B cell (primary cell): ENCODE measurements at regions not wholly inside any gene's neighbourhood (a gene's known extent, or its start where the extent isn't known, plus 50 kb on each side); places are given as distances from the start of the nearest gene placed in this dataset.

Experiments
- ATAC-seq: fragments of 200-7000 bp; cut with Tn5 transposase; one replicate; pipeline ENCODE4 v1.10.0; 2021; ENCODE audit warnings: low read depth, mild to moderate bottlenecking, moderate number of reproducible peaks, moderate library complexity
- CTCF ChIA-PET: fragments of 350-600 bp; sonication (Branson Sonifier 250); formaldehyde crosslinking; loops from one replicate; lab custom pipeline; 2021; ENCODE audit warnings: antibody characterized with exemption, inconsistent platforms; lab: Charles Lee
- POLR2A ChIA-PET: fragments of 350-600 bp; sonication (Branson Sonifier 250); formaldehyde crosslinking; loops from one replicate; lab custom pipeline; 2021; ENCODE audit warnings: antibody characterized with exemption; lab: Charles Lee
- DNase-seq: peaks from one replicate; pipeline ENCODE4 v3.0.0; 2013
- H2AFZ ChIP-seq: 2 replicates; pipeline ENCODE4 v1.6.1; 2012; ENCODE audit warnings: mild to moderate bottlenecking, low read depth, low read length; ENCODE audit not compliant: insufficient read depth, poor library complexity, severe bottlenecking
- H3K27ac ChIP-seq, 2 donors: 1 replicate in 1 of 2; 2 replicates in 1 of 2; pipeline ENCODE4 v1.5.1; 2012 to 2013; ENCODE audit warnings: low read length in 2 of 2, mild to moderate bottlenecking in 2 of 2, moderate library complexity in 1 of 2
- H3K27me3 ChIP-seq, 4 experiments: fragments of 200-600 bp in 1 of 4; sonication (generic) in 1 of 4; replicated peaks in 1 of 4; 1 replicate in 2 of 4; 2 replicates in 2 of 4; pipeline versions ENCODE4 v1.6.1 to v1.7.0; 2013 to 2016; ENCODE audit warnings: low read length in 3 of 4, mild to moderate bottlenecking in 2 of 4, mixed read lengths in 1 of 4, moderate library complexity in 1 of 4; ENCODE audit not compliant: insufficient read depth in 4 of 4, control insufficient read depth in 3 of 4; ENCODE audit errors: control extremely low read depth in 1 of 4
- H3K36me3 ChIP-seq, 2 experiments: replicated peaks in 1 of 2; 1 replicate in 1 of 2; 2 replicates in 1 of 2; pipeline versions ENCODE4 v1.6.1 to v1.7.1; 2013; ENCODE audit warnings: low read length in 1 of 2; ENCODE audit not compliant: insufficient read depth in 2 of 2, control insufficient read depth in 1 of 2; ENCODE audit errors: control extremely low read depth in 1 of 2, extremely low read depth in 1 of 2
- H3K4me1 ChIP-seq, 2 donors: fragments of 200-600 bp in 1 of 2; sonication (generic) in 1 of 2; 1 replicate in 1 of 2; 2 replicates in 1 of 2; pipeline versions ENCODE4 v1.5.1 to v1.6.1; 2013 to 2017; ENCODE audit warnings: low read length in 2 of 2; ENCODE audit not compliant: control insufficient read depth in 2 of 2, insufficient read depth in 2 of 2
- H3K4me2 ChIP-seq: replicated peaks from 2 replicates; pipeline ENCODE3; 2012; ENCODE audit warnings: mild to moderate bottlenecking, low read depth, low read length; ENCODE audit not compliant: poor library complexity, severe bottlenecking
- H3K4me3 ChIP-seq, 5 experiments: fragments of 200-600 bp in 1 of 5; sonication (generic) in 1 of 5; 1 replicate in 3 of 5; 2 replicates in 2 of 5; pipeline versions ENCODE4 v1.5.1 to v1.7.0; 2011 to 2016; ENCODE audit warnings: low read length in 4 of 5, mild to moderate bottlenecking in 4 of 5, low read depth in 2 of 5, control low read depth in 1 of 5, moderate library complexity in 1 of 5; ENCODE audit not compliant: insufficient read depth in 1 of 5; ENCODE audit errors: control extremely low read depth in 1 of 5, extremely low read depth in 1 of 5
- H3K79me2 ChIP-seq: fragments of 200-600 bp; sonication (generic); one replicate; pipeline ENCODE4 v1.6.0; 2016; ENCODE audit warnings: low read length; ENCODE audit not compliant: control insufficient read depth, insufficient read depth
- H3K9ac ChIP-seq: fragments of 200-600 bp; sonication (generic); 2 replicates; pipeline ENCODE4 v1.6.1; 2017; ENCODE audit warnings: mild to moderate bottlenecking, low read length, moderate library complexity
- H3K9me3 ChIP-seq, 3 donors: one replicate each; pipeline versions ENCODE4 v1.6.1 to v1.7.1; 2013; ENCODE audit warnings: low read length in 2 of 3; ENCODE audit not compliant: control insufficient read depth in 2 of 3, insufficient read depth in 1 of 3; ENCODE audit errors: control extremely low read depth in 1 of 3
- H4K20me1 ChIP-seq: 2 replicates; pipeline ENCODE4 v1.6.0; 2012; ENCODE audit warnings: mild to moderate bottlenecking, low read length; ENCODE audit not compliant: insufficient read depth, control insufficient read depth, poor library complexity, severe bottlenecking
- H3K27ac Mint-ChIP-seq: one replicate; pipeline ENCODE4 v1.8.0; 2021; ENCODE audit warnings: mixed read lengths
- H3K27me3 Mint-ChIP-seq: one replicate; pipeline ENCODE4 v1.8.0; 2021; ENCODE audit warnings: mixed read lengths
- H3K4me1 Mint-ChIP-seq: one replicate; pipeline ENCODE4 v1.8.0; 2021; ENCODE audit warnings: mixed read lengths
- H3K4me3 Mint-ChIP-seq: one replicate; pipeline ENCODE4 v1.8.0; 2021; ENCODE audit warnings: mixed read lengths
- H3K9me3 Mint-ChIP-seq: one replicate; pipeline ENCODE4 v1.8.0; 2022; ENCODE audit warnings: mixed read lengths; ENCODE audit not compliant: insufficient read depth
- CTCF ChIP-seq: fragments of 200-600 bp; IDR thresholded peaks from one replicate; pipeline ENCODE4 v1.8.0; 2022; ENCODE audit warnings: antibody characterized with exemption, mild to moderate bottlenecking
- EZH2 ChIP-seq: IDR thresholded peaks from 2 replicates; pipeline ENCODE4 v1.6.1; 2012; ENCODE audit warnings: borderline replicate concordance, low read depth, mild to moderate bottlenecking, moderate library complexity, low read length; ENCODE audit not compliant: insufficient read depth, poor library complexity, severe bottlenecking
- WGBS: methylation state at CpG from one replicate; pipeline ENCODE4 v1.1.5; 2013; ENCODE audit warnings: missing lambda C conversion rate; ENCODE audit not compliant: insufficient coverage; 5-methylcytosine and 5-hydroxymethylcytosine counted together
- intact Hi-C: fragments of 100-400 bp; cut with micrococcal nuclease; formaldehyde crosslinking; loops from one replicate; pipeline ENCODE4 v1.10.0; 2022

GRCh38 chr11:112761911-112762706 is 199.1 kb upstream of the NCAM1 start:
- no peaks in the 10 kb centered on the region for H3K9me3 Mint-ChIP-seq
- H3K4me2 ChIP-seq, result no peak overlapping the region
- ChIA-PET CTCF (no interaction called here), POLR2A (no interaction called here)
- H3K27ac ChIP-seq, result no peak overlapping the region
- 71% methylated on average over 4 of the region's 6 CpGs for WGBS
- no peaks in the 10 kb centered on the region for H3K79me2 ChIP-seq
- DNase-seq, result no peak
- no peaks in the 10 kb centered on the region for H4K20me1 ChIP-seq
- no peak overlapping the region for H3K9ac ChIP-seq
- H3K27ac Mint-ChIP-seq, result no peak overlapping the region
- no peak overlapping the region for H3K4me3 Mint-ChIP-seq
- no peaks in the 10 kb centered on the region for H3K36me3 ChIP-seq
- no peak for ATAC-seq
- H3K9me3 ChIP-seq, result peaks cover 0 to 2% (median 0%) of the 10 kb centered on the region in 3 donors
- H3K27me3 Mint-ChIP-seq, result peaks cover 7% of the 10 kb centered on the region
- H3K4me3 ChIP-seq, result no peak overlapping the region
- no peak overlapping the region for H2AFZ ChIP-seq
- no peaks in the 10 kb centered on the region for H3K4me1 Mint-ChIP-seq
- intact Hi-C loops, result no loop called here
- H3K27me3 ChIP-seq, result no peaks in the 10 kb centered on the region
- no peak for TF ChIP-seq EZH2
- TF ChIP-seq CTCF, result no peak
- no peaks in the 10 kb centered on the region for H3K4me1 ChIP-seq

GRCh38 chr11:112762707-112763090 is 198.5 kb upstream of the NCAM1 start:
- Histone ChIP-seq H4K20me1 (no peaks in the 10 kb centered on the region), H3K9ac (no peak overlapping the region), H3K79me2 (no peaks in the 10 kb centered on the region), H3K4me3 (no peak overlapping the region), H3K36me3 (no peaks in the 10 kb centered on the region), H2AFZ (no peak overlapping the region), H3K4me2 (no peak overlapping the region), H3K4me1 (no peaks in the 10 kb centered on the region), H3K9me3 (peaks cover 0 to 2% (median 0%) of the 10 kb centered on the region in 3 donors), H3K27ac (no peak overlapping the region), H3K27me3 (no peaks in the 10 kb centered on the region)
- no peaks in the 10 kb centered on the region for H3K9me3 Mint-ChIP-seq
- WGBS, result no CpG with 5 or more reads among the region's 4 CpGs
- ChIA-PET CTCF (no interaction called here), POLR2A (interaction anchor here (1.0 kb wide), 1 partner anchor 108 kb away, joined by 3 read pairs; no protein-coding TSS in a partner anchor)
- intact Hi-C loops, result no loop called here
- H3K27me3 Mint-ChIP-seq, result peaks cover 4% of the 10 kb centered on the region
- TF ChIP-seq EZH2 (no peak), CTCF (no peak)
- H3K4me1 Mint-ChIP-seq, result no peaks in the 10 kb centered on the region
- ATAC-seq, result no peak
- no peak overlapping the region for H3K27ac Mint-ChIP-seq
- H3K4me3 Mint-ChIP-seq, result no peak overlapping the region
- DNase-seq, result no peak
